NOMO-1 treated with DMSO at 0.1 percent for 48 hours (cell line): ENCODE measurements at regions not wholly inside any gene's neighbourhood (a gene's known extent, or its start where the extent isn't known, plus 50 kb on each side); places are given as distances from the start of the nearest gene placed in this dataset.
"Not testable (repeated sequence)": the region's sequence is repeated elsewhere in the genome, so short reads cannot be mapped to it uniquely, and the experiment has no call there.

Experiments used
- DNase-seq: peaks from one replicate; lab custom pipeline; 2025; ENCODE audit not compliant: unreplicated experiment; lab: John Stamatoyannopoulos, UW

- DNase-seq: no peak
Observed at GRCh38 chr3:94593526-94594150, 530.8 kb downstream of the NSUN3 start.

GRCh38 chr3:94596141-94596540, 533.3 kb downstream of the NSUN3 start:
- no peak for DNase-seq

- no peak for DNase-seq
Observed at GRCh38 chr3:94596887-94597566, 534.2 kb downstream of the NSUN3 start.

- no peak for DNase-seq
Observed at GRCh38 chr3:94607778-94608177, 544.9 kb downstream of the NSUN3 start.

- DNase-seq: no peak
Observed at GRCh38 chr3:94609908-94610307, 547.0 kb downstream of the NSUN3 start.

GRCh38 chr3:94611596-94611995, 548.7 kb downstream of the NSUN3 start:
- no peak for DNase-seq

- no peak for DNase-seq
Observed at GRCh38 chr3:94612631-94613030, 549.8 kb downstream of the NSUN3 start.

GRCh38 chr3:94614192-94614591, 551.3 kb downstream of the NSUN3 start:
- DNase-seq: no peak

- DNase-seq: no peak
Observed at GRCh38 chr3:94615275-94616065, 552.6 kb downstream of the NSUN3 start.

GRCh38 chr3:94616833-94617232, 554.0 kb downstream of the NSUN3 start:
- DNase-seq: no peak

GRCh38 chr3:94617312-94617711, 554.5 kb downstream of the NSUN3 start:
- no peak for DNase-seq

- no peak for DNase-seq
Observed at GRCh38 chr3:94619643-94620042, 556.8 kb downstream of the NSUN3 start.

GRCh38 chr3:94626573-94626972, 563.7 kb downstream of the NSUN3 start:
- DNase-seq: no peak

- DNase-seq: no peak
Observed at GRCh38 chr3:94627689-94628088, 564.8 kb downstream of the NSUN3 start.

GRCh38 chr3:94643400-94643799, 580.5 kb downstream of the NSUN3 start:
- DNase-seq: no peak

GRCh38 chr3:94645790-94646189, 582.9 kb downstream of the NSUN3 start:
- DNase-seq: no peak

GRCh38 chr3:94647131-94647530, 584.3 kb downstream of the NSUN3 start:
- no peak for DNase-seq

GRCh38 chr3:94648270-94649180, 585.7 kb downstream of the NSUN3 start:
- not testable (repeated sequence) for DNase-seq

GRCh38 chr3:94654096-94654495, 591.2 kb downstream of the NSUN3 start:
- no peak for DNase-seq

- no peak for DNase-seq
Observed at GRCh38 chr3:94665922-94666321, 603.1 kb downstream of the NSUN3 start.

- no peak for DNase-seq
Observed at GRCh38 chr3:94671078-94671477, 608.2 kb downstream of the NSUN3 start.
